Brain microvascular endothelial cell (primary cell): ENCODE measurements at regions not wholly inside any gene's neighbourhood (a gene's known extent, or its start where the extent isn't known, plus 50 kb on each side); places are given as distances from the start of the nearest gene placed in this dataset.

ENCODE experiments used
- DNase-seq: peaks from one replicate; pipeline ENCODE4 v3.0.0-alpha.2; 2020
- H3K27ac ChIP-seq: fragments of 250-450 bp; sonication (Bioruptor Pico); 2 replicates; pipeline ENCODE4 v1.5.1; 2020; ENCODE audit warnings: mild to moderate bottlenecking, moderate library complexity
- H3K27me3 ChIP-seq: fragments of 250-450 bp; sonication (Bioruptor Pico); replicated peaks from 2 replicates; pipeline ENCODE4 v1.5.1; 2020; ENCODE audit warnings: mild to moderate bottlenecking
- H3K36me3 ChIP-seq: fragments of 250-450 bp; sonication (Bioruptor Pico); replicated peaks from 2 replicates; pipeline ENCODE4 v1.5.1; 2020; ENCODE audit warnings: mild to moderate bottlenecking
- H3K4me3 ChIP-seq: 2 replicates; pipeline ENCODE4 v1.5.1; 2011; ENCODE audit warnings: low read depth, mild to moderate bottlenecking, control low read depth, low read length, moderate library complexity
- in situ Hi-C: cut with HindIII; loops from 2 replicates; pipeline ENCODE4 v1.10.0; 2017; ENCODE audit warnings: low sequenced_read_pairs, low pct_ligation_motif_present
- TF ChIP-seq, protein P1 (sequence below): IDR thresholded peaks from 2 replicates; pipeline ENCODE4 v1.5.1; 2011; ENCODE audit warnings: low read depth, mild to moderate bottlenecking, moderate library complexity, low read length, control low read depth, inconsistent platforms; ENCODE audit errors: missing control alignments

DNA sequence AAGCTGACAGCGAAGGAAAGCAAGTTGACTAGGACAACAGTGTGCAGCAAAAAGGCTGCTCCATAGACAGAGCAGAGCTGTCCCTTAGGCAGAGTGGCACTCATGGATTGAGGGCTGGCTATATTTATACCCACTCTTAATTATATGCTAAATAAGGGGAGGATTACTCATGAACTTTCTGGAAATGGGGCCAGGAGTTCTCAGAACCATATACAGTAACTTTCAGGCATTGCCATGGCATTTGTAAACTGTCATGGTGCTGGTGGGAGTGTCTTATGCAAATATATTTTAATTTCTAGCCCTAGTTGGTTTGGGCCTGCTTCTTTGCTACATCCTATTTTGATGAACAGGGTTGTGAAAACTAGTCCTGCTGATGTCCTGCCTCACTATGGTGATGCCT is 279.5 kb upstream of the MGAT5 start:
- H3K27ac ChIP-seq: no peak overlapping the region
- TF ChIP-seq, protein P1, sequence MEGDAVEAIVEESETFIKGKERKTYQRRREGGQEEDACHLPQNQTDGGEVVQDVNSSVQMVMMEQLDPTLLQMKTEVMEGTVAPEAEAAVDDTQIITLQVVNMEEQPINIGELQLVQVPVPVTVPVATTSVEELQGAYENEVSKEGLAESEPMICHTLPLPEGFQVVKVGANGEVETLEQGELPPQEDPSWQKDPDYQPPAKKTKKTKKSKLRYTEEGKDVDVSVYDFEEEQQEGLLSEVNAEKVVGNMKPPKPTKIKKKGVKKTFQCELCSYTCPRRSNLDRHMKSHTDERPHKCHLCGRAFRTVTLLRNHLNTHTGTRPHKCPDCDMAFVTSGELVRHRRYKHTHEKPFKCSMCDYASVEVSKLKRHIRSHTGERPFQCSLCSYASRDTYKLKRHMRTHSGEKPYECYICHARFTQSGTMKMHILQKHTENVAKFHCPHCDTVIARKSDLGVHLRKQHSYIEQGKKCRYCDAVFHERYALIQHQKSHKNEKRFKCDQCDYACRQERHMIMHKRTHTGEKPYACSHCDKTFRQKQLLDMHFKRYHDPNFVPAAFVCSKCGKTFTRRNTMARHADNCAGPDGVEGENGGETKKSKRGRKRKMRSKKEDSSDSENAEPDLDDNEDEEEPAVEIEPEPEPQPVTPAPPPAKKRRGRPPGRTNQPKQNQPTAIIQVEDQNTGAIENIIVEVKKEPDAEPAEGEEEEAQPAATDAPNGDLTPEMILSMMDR: no peak
- DNase-seq: no peak
- H3K27me3 ChIP-seq: no peaks in the 10 kb centered on the region
- no peak overlapping the region for H3K4me3 ChIP-seq
- H3K36me3 ChIP-seq: no peaks in the 10 kb centered on the region
- in situ Hi-C loops: no loop called here

DNA sequence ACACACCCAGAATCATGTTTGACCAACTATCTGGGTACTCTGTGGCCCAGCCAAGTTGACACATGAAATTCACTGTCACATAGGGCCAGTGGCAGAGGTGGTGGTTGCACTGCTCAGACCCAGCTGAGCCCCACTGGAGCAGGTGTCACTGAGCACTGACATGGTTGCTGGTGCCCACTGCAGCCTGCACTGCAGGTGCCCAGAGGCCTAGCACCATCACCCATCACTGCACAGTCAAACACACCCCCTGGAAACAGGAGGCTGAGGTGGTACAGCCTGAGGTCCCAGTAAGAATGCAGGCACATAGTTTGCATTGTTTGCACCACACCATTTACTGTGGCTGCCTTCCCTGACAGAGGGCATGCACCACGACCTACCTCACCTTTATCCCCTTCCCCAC is 278.7 kb upstream of the MGAT5 start:
- Histone ChIP-seq H3K27ac (no peak overlapping the region), H3K36me3 (no peaks in the 10 kb centered on the region), H3K27me3 (no peaks in the 10 kb centered on the region), H3K4me3 (no peak overlapping the region)
- DNase-seq: no peak
- in situ Hi-C loops: no loop called here
- TF ChIP-seq, protein P1: no peak

DNA sequence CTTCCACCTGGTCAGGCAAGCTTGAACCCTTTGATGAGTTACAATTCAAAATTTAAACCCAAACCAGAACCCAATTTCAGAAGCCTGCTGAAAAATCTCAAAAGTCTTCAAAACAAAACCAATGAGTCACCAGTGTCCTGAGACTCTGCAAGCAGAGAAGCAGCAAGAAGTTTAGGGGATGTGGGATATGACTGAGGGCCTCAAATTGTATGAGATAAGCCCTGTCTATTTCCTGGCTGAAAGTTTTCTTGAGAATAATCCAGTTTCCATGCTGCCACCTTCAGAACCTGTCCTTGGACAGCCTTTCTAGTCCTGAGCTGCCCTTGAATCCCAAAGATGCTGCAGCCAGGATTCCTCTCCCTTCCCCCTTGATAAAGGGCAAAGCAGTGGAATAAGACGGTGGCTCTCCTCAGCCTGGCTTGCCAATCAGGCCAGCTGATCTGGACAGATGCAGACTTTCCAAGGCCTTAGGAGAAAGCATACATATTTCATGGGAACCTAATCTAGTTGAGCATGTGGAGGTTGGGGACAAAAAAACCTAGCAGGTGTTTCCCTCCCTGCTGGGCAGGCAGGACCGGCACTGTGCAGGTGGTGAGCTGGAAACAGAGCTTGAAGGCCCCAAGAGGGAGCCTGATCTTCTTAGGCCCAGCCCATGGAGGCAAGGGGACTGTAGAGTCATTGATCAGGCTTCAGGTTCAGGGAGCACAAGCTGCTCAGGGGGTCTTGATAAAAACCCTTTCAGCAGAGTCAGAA is 278.0 kb upstream of the MGAT5 start:
- TF ChIP-seq, protein P1: no peak
- DNase-seq: no peak
- H3K36me3 ChIP-seq: no peaks in the 10 kb centered on the region

DNA sequence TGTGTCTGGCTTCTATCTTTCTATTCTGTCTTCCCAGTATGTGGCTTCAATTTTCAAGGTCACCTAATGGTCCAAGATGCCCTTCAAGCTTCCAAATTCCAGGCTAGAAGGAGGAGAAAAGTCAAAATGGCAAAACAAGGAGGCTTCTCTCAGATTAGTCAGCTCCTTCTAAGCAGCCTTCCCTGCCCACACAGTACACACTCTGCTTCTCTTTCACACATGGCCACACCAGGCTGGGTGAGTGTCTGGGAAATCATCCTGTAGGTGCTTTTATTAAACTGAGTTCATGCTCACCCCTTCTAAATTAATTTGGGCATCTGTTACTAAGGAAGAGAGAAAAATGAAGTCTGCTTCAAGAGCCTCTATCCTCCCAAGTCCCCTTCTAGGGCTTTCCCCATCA is 277.2 kb upstream of the MGAT5 start:
- in situ Hi-C loops: no loop called here
- Histone ChIP-seq H3K36me3 (no peaks in the 10 kb centered on the region), H3K27ac (no peak overlapping the region), H3K27me3 (no peaks in the 10 kb centered on the region), H3K4me3 (no peak overlapping the region)
- no peak for DNase-seq
- TF ChIP-seq, protein P1: no peak

More for the DNA sequence above, 278.0 kb upstream of the MGAT5 start:
- Histone ChIP-seq H3K27ac (no peak overlapping the region), H3K4me3 (no peak overlapping the region), H3K27me3 (no peaks in the 10 kb centered on the region)
- in situ Hi-C loops: no loop called here

DNA sequence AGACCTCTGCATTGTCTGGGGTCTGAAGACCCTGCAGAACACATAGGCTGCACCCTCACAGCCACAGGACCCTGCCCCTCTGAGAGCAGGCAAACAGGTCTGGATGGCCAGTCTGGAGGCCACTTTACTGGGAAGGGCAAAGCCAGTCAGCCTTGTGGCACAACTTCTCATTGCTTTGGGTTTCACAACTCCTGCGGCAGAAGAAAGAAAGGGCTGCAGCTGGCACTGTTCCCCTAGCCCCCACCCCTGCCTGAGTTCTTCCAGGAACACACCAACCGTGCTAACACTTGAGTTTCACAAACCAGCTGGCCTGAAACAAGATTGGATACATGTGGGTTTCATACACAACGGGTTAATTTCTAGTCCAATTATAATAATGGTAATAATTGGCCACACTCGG is 276.5 kb upstream of the MGAT5 start:
- in situ Hi-C loops: no loop called here

More for the DNA sequence above, 276.5 kb upstream of the MGAT5 start:
- no peak for DNase-seq
- TF ChIP-seq, protein P1: no peak
- Histone ChIP-seq H3K27ac (no peak overlapping the region), H3K27me3 (no peaks in the 10 kb centered on the region), H3K36me3 (no peaks in the 10 kb centered on the region), H3K4me3 (no peak overlapping the region)
